NB4 (cell line): ENCODE measurements at regions not wholly inside any gene's neighbourhood (a gene's known extent, or its start where the extent isn't known, plus 50 kb on each side); places are given as distances from the start of the nearest gene placed in this dataset.
A peak's percentile ranks its signal among the peaks of the same experiment; 100 is the strongest.

Experiments
- DNase-seq: peaks from one replicate; pipeline ENCODE4 v3.0.0; 2010; ENCODE audit warnings: low read depth
- H3K4me3 ChIP-seq: one replicate; pipeline ENCODE4 v1.5.1; 2011; ENCODE audit warnings: mild to moderate bottlenecking, low read depth, low read length, moderate library complexity
- MYC ChIP-seq: IDR thresholded peaks from 2 replicates; pipeline ENCODE4 v1.6.1; 2011; ENCODE audit warnings: low read depth, low read length
- POLR2A ChIP-seq: IDR thresholded peaks from 2 replicates; pipeline ENCODE4 v1.6.1; 2011; ENCODE audit warnings: mild to moderate bottlenecking; ENCODE audit not compliant: insufficient read length; ENCODE audit errors: extremely low read depth
- TF ChIP-seq, protein P1 (sequence below): IDR thresholded peaks from one replicate; pipeline ENCODE4 v1.5.1; 2012; ENCODE audit warnings: low read depth, low read length
- TF ChIP-seq, protein P2 (sequence below): IDR thresholded peaks from 2 replicates; pipeline ENCODE4 v1.6.1; 2011; ENCODE audit warnings: low read depth, low read length

DNA sequence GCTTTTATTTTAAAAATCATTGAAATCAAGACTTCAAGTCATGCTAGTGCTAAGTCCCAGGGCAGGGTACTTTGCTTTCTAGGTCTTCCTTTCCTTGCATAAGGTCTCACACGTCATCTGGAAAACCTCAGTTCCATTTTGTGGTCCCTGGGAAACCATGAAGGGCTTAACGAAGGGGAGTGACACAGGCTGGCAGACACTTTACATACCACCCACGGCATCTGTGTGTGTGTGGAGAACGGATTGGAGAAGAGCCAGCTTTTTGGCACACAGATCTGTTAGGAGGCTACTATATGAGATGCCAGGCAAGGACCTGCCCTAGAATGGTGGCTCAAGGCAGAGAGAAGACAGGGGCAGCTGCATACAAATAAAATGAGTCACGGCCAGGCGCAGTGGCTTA, 107.5 kb upstream of the NSMCE3 start:
- no peak for TF ChIP-seq POLR2A
- TF ChIP-seq, protein P1, sequence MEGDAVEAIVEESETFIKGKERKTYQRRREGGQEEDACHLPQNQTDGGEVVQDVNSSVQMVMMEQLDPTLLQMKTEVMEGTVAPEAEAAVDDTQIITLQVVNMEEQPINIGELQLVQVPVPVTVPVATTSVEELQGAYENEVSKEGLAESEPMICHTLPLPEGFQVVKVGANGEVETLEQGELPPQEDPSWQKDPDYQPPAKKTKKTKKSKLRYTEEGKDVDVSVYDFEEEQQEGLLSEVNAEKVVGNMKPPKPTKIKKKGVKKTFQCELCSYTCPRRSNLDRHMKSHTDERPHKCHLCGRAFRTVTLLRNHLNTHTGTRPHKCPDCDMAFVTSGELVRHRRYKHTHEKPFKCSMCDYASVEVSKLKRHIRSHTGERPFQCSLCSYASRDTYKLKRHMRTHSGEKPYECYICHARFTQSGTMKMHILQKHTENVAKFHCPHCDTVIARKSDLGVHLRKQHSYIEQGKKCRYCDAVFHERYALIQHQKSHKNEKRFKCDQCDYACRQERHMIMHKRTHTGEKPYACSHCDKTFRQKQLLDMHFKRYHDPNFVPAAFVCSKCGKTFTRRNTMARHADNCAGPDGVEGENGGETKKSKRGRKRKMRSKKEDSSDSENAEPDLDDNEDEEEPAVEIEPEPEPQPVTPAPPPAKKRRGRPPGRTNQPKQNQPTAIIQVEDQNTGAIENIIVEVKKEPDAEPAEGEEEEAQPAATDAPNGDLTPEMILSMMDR: no peak
- TF ChIP-seq MYC: no peak
- TF ChIP-seq, protein P2, sequence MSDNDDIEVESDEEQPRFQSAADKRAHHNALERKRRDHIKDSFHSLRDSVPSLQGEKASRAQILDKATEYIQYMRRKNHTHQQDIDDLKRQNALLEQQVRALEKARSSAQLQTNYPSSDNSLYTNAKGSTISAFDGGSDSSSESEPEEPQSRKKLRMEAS: no peak
- DNase-seq: no peak
- no peak overlapping the region for H3K4me3 ChIP-seq

DNA sequence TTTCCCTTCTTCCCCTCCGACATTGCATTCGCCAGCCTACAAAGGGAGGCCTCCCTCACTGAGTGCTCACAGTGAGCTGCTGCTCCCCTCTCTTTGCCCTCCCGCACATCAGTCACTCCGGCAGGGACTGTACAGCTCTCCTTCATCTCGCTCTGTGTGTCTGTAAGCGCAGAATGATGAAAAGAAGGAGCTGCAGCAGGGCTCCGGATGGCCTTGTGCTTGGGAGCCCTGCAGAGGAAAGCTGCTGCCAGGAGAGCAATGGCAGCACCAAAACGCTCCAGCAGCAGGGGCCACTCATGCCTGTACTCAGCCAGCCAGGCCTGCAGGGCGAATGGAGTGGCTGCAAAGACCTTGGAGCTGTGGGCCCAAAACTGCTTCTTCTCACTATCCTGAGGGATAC, 107.0 kb upstream of the NSMCE3 start:
- TF ChIP-seq MYC (no peak), POLR2A (no peak)
- TF ChIP-seq, protein P2: no peak
- TF ChIP-seq, protein P1: no peak
- DNase-seq: no peak
- no peak overlapping the region for H3K4me3 ChIP-seq

DNA sequence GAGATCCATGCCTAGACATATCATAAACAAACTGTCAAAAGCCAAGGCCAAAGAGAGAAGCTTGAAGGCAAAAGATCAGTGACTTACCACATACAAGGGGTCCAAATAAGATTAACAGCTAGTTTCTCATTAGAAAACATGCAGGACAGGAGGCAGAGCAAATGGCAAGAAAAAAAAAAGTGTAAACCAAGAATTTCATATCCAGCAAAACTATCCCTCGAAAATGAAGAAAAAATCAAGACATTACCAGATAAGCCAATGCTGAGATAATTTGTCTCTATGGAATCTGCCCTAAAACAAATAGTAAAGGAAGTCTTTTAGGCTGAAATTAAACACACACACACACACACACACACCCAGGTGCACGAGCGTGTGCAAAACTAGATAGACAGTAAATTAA, 99.6 kb upstream of the NSMCE3 start:
- TF ChIP-seq POLR2A: no peak
- TF ChIP-seq, protein P2: no peak
- TF ChIP-seq, protein P1: no peak
- no peak for TF ChIP-seq MYC
- DNase-seq: no peak
- no peak overlapping the region for H3K4me3 ChIP-seq

DNA sequence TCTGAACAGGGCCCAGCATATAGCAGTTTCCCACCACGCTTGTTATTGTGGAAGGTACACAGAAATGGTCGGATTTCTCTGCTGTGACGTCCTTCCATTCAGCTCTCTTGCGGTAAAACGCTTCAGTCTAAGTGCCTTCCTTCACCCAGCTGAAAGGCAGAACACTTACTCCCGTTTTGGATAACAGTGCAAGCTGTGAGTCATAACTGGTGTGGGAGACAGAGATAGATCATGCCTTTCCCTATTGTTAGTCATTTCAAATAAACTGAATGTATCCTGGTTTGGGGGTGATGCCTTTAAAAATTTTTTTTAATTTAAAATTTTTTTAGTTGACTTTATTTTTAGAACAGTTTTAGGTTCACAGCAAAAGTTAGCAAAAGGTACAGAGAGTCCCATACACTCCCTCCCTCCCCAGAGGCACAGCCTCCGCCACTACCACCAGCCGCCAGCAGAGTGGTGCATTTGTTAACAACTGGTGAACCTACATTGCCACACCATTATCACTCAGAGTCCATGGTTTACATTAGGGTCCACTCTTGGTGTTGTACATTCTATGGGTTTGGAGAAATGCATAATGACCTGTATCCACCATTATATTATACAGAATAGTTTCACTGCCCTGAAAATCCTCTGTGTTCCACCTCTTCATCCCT, 94.9 kb upstream of the NSMCE3 start:
- H3K4me3 ChIP-seq: no peak overlapping the region
- TF ChIP-seq, protein P1: peak; percentile 6
- TF ChIP-seq, protein P2: no peak
- peak; percentile 23 for DNase-seq

DNA sequence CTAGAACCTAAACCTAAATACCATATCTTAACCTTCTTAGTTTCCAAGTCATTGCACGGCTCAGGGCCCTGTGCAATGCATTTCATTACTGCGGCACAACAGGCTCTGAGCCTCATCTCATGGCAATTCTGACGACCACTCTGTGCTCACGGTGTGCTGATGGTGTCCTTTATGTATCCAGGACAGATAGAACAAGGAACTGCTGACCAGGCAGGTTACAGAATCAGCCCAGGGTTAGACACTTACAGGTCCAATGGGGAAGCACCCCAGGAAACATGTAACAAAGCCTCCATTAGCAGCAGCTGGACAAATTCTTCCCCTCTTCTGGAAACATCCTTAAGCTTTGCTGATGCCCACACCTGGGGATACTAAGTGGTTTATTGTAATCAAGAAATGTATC, 91.9 kb upstream of the NSMCE3 start:
- H3K4me3 ChIP-seq: no peak overlapping the region
- no peak for DNase-seq
- TF ChIP-seq POLR2A: no peak
- no peak for TF ChIP-seq MYC
- TF ChIP-seq, protein P1: no peak
- TF ChIP-seq, protein P2: no peak

DNA sequence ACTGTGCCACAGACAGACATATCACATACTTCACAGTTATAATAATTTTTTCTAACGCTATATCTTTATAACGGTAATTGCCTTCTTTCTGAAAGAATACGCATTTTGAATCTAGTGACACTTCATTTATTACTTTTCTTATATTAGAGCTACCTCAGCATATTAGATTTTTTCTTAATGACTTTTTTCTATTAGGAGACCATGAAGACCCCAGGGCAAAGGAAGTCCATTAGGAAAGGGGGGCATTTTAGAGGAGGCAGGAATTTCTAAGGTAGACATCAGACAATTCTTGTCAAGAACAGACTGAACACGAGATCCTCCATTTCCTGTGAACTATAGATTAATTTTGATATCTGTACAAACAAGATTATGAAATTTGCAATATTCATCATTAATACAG, 90.5 kb upstream of the NSMCE3 start:
- DNase-seq: no peak
- TF ChIP-seq MYC (no peak), POLR2A (no peak)
- TF ChIP-seq, protein P1: no peak
- TF ChIP-seq, protein P2: no peak
- no peak overlapping the region for H3K4me3 ChIP-seq
